HCT116 (cell line): ENCODE measurements at regions not wholly inside any gene's neighbourhood (a gene's known extent, or its start where the extent isn't known, plus 50 kb on each side); places are given as distances from the start of the nearest gene placed in this dataset.

Experiments
- SIN3A ChIP-seq: IDR thresholded peaks from 2 replicates; pipeline ENCODE4 v1.6.1; 2012; ENCODE audit warnings: low read depth
- TCF7L2 ChIP-seq: IDR thresholded peaks from 2 replicates; pipeline ENCODE4 v1.7.0; 2011; ENCODE audit warnings: borderline replicate concordance, inconsistent platforms; ENCODE audit not compliant: insufficient read depth, insufficient read length; ENCODE audit errors: extremely low read depth
- TF ChIP-seq, protein P1 (sequence below), 3 experiments: fragments of 200-600 bp in 1 of 3; sonication (generic) in 1 of 3; IDR thresholded peaks in 2 of 3; conservative IDR thresholded peaks in 1 of 3; 2 replicates each; pipeline ENCODE4 v1.5.1; 2012 to 2017; ENCODE audit warnings: low read depth in 2 of 3, low read length in 2 of 3, antibody characterized with exemption in 1 of 3, borderline replicate concordance in 1 of 3, control low read depth in 1 of 3, mild to moderate bottlenecking in 1 of 3, mixed read lengths in 1 of 3, mixed run types in 1 of 3, moderate library complexity in 1 of 3; ENCODE audit not compliant: insufficient read depth in 1 of 3

DNA sequence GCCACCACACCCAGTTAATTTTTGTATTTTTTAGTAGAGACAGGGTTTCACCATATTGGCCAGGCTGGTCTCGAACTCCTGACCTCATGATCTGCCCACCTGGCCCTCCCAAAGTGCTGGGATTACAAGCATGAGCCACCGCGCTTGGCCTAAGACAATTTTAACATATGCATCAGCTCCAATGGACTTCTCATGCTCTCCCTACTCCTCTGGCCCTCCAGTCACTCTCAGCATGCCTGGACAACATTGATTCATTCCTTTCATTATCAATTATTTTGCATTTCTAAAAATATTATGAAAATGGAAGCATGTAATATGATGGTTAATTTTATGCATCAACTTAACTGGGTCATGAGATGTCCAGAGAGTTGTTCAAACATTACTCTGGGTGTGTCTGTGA lies 469.1 kb upstream of the TMEM132C start:
- TF ChIP-seq, protein P1, sequence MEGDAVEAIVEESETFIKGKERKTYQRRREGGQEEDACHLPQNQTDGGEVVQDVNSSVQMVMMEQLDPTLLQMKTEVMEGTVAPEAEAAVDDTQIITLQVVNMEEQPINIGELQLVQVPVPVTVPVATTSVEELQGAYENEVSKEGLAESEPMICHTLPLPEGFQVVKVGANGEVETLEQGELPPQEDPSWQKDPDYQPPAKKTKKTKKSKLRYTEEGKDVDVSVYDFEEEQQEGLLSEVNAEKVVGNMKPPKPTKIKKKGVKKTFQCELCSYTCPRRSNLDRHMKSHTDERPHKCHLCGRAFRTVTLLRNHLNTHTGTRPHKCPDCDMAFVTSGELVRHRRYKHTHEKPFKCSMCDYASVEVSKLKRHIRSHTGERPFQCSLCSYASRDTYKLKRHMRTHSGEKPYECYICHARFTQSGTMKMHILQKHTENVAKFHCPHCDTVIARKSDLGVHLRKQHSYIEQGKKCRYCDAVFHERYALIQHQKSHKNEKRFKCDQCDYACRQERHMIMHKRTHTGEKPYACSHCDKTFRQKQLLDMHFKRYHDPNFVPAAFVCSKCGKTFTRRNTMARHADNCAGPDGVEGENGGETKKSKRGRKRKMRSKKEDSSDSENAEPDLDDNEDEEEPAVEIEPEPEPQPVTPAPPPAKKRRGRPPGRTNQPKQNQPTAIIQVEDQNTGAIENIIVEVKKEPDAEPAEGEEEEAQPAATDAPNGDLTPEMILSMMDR (IDR thresholded peaks at IDR 0.05 in 2 of 3, conservative IDR thresholded peaks at IDR 0.05 in 1 of 3; ENCODE audit: borderline replicate concordance in 1 of 3, insufficient read depth in 1 of 3, low read depth in 2 of 3, low read length in 2 of 3), result no peak
- TF ChIP-seq SIN3A (no peak), TCF7L2 (no peak)
